Cardiac muscle cell (in vitro differentiated cells and primary cell): ENCODE measurements at regions not wholly inside any gene's neighbourhood (a gene's known extent, or its start where the extent isn't known, plus 50 kb on each side); places are given as distances from the start of the nearest gene placed in this dataset.
"Not testable (repeated sequence)": the region's sequence is repeated elsewhere in the genome, so short reads cannot be mapped to it uniquely, and the experiment has no call there.

Experiments
- DNase-seq, 2 donors: peaks; one replicate each; pipeline versions ENCODE4 v3.0.0 to v3.0.0-alpha.2; 2010 to 2017; ENCODE audit warnings: low read depth in 1 of 2, low spot score in 1 of 2
- H3K27ac ChIP-seq: fragments of 200-600 bp; sonication (generic); 2 replicates; pipeline ENCODE4 v1.5.1; 2016
- H3K27me3 ChIP-seq: fragments of 200-600 bp; sonication (generic); 2 replicates; pipeline ENCODE4 v1.6.0; 2016; ENCODE audit warnings: control low read depth
- H3K36me3 ChIP-seq: fragments of 200-600 bp; sonication (generic); 2 replicates; pipeline ENCODE4 v1.5.1; 2016; ENCODE audit warnings: control low read depth
- H3K4me1 ChIP-seq: fragments of 200-600 bp; sonication (generic); 2 replicates; pipeline ENCODE4 v1.8.1; 2017; ENCODE audit warnings: low read depth, mild to moderate bottlenecking, mixed run types
- H3K4me3 ChIP-seq: fragments of 200-600 bp; sonication (generic); 2 replicates; pipeline ENCODE4 v1.5.1; 2016; ENCODE audit warnings: mild to moderate bottlenecking
- H3K9me3 ChIP-seq: fragments of 200-600 bp; sonication (generic); 2 replicates; pipeline ENCODE4 v1.5.1; 2017; ENCODE audit warnings: low read depth, mild to moderate bottlenecking, control low read depth
- CTCF ChIP-seq: IDR thresholded peaks from 2 replicates; pipeline ENCODE4 v1.5.1; 2012; ENCODE audit warnings: low read depth, mild to moderate bottlenecking, low read length

- H3K36me3 ChIP-seq = no peaks in the 10 kb centered on the region
- no peak overlapping the region for H3K27ac ChIP-seq
- H3K4me1 ChIP-seq = no peaks in the 10 kb centered on the region
- no peaks in the 10 kb centered on the region for H3K27me3 ChIP-seq
- no peak for TF ChIP-seq CTCF
- DNase-seq = no peak
- no peaks in the 10 kb centered on the region for H3K9me3 ChIP-seq
- no peak overlapping the region for H3K4me3 ChIP-seq
These were observed 135.3 kb downstream of the THBS2 start for GRCh38 chr6:169118346-169118830.

GRCh38 chr6:169117663-169118062, 136.0 kb downstream of the THBS2 start:
- no peaks in the 10 kb centered on the region for H3K9me3 ChIP-seq
- no peaks in the 10 kb centered on the region for H3K27me3 ChIP-seq
- H3K36me3 ChIP-seq = no peaks in the 10 kb centered on the region
- H3K4me1 ChIP-seq = no peaks in the 10 kb centered on the region
- no peak for DNase-seq
- TF ChIP-seq CTCF = no peak
- no peak overlapping the region for H3K27ac ChIP-seq
- H3K4me3 ChIP-seq = no peak overlapping the region

- no peaks in the 10 kb centered on the region for H3K4me1 ChIP-seq
- no peak for TF ChIP-seq CTCF
- H3K9me3 ChIP-seq = no peaks in the 10 kb centered on the region
- no peak overlapping the region for H3K27ac ChIP-seq
- peak in 1 of 2 donors; percentile 42 for DNase-seq
- no peaks in the 10 kb centered on the region for H3K36me3 ChIP-seq
- no peaks in the 10 kb centered on the region for H3K27me3 ChIP-seq
- no peak overlapping the region for H3K4me3 ChIP-seq
These were observed 138.0 kb downstream of the THBS2 start for GRCh38 chr6:169115632-169116031.

GRCh38 chr6:169114632-169115031, 139.0 kb downstream of the THBS2 start:
- not testable (repeated sequence) for H3K9me3 ChIP-seq, H3K4me3 ChIP-seq, H3K4me1 ChIP-seq, DNase-seq, H3K36me3 ChIP-seq, H3K27me3 ChIP-seq, H3K27ac ChIP-seq

- Histone ChIP-seq H3K36me3 (no peaks in the 10 kb centered on the region), H3K9me3 (no peaks in the 10 kb centered on the region), H3K4me3 (no peak overlapping the region), H3K27ac (no peak overlapping the region), H3K27me3 (no peaks in the 10 kb centered on the region), H3K4me1 (no peaks in the 10 kb centered on the region)
- no peak for TF ChIP-seq CTCF
- DNase-seq = no peak
These were observed 140.9 kb downstream of the THBS2 start for GRCh38 chr6:169112483-169113320.

GRCh38 chr6:169111203-169111602, 142.4 kb downstream of the THBS2 start:
- no peaks in the 10 kb centered on the region for H3K9me3 ChIP-seq
- DNase-seq = no peak
- no peaks in the 10 kb centered on the region for H3K4me1 ChIP-seq
- no peaks in the 10 kb centered on the region for H3K27me3 ChIP-seq
- no peaks in the 10 kb centered on the region for H3K36me3 ChIP-seq
- no peak for TF ChIP-seq CTCF
- H3K4me3 ChIP-seq = no peak overlapping the region
- no peak overlapping the region for H3K27ac ChIP-seq
